Osteoblast (primary cell): ENCODE measurements at regions not wholly inside any gene's neighbourhood (a gene's known extent, or its start where the extent isn't known, plus 50 kb on each side); places are given as distances from the start of the nearest gene placed in this dataset.

Experiments used
- DNase-seq: peaks from one replicate; pipeline ENCODE4 v3.0.0; 2011; ENCODE audit warnings: low spot score, mixed read lengths; ENCODE audit not compliant: insufficient read length; ENCODE audit errors: missing footprints
- H2AFZ ChIP-seq: 2 replicates; pipeline ENCODE4 v1.6.0; 2011; ENCODE audit warnings: mild to moderate bottlenecking, low read length
- H3K27ac ChIP-seq: 2 replicates; pipeline ENCODE4 v1.5.1; 2011; ENCODE audit warnings: mild to moderate bottlenecking, low read depth, low read length, moderate library complexity
- H3K27me3 ChIP-seq: 2 replicates; pipeline ENCODE4 v1.6.0; 2012; ENCODE audit warnings: mild to moderate bottlenecking, control low read depth, inconsistent platforms, low read length, moderate library complexity; ENCODE audit not compliant: insufficient read depth
- H3K36me3 ChIP-seq: 2 replicates; pipeline ENCODE4 v1.5.1; 2011; ENCODE audit warnings: mild to moderate bottlenecking, low read length, control low read depth, moderate library complexity; ENCODE audit not compliant: insufficient read depth
- H3K4me1 ChIP-seq: 2 replicates; pipeline ENCODE4 v1.5.1; 2011; ENCODE audit warnings: mild to moderate bottlenecking, low read length, control low read depth, moderate library complexity; ENCODE audit not compliant: insufficient read depth
- H3K4me2 ChIP-seq: 2 replicates; pipeline ENCODE4 v1.6.0; 2011; ENCODE audit warnings: mild to moderate bottlenecking, low read length; ENCODE audit not compliant: insufficient read depth
- H3K4me3 ChIP-seq: fragments of 200-600 bp; sonication (generic); 3 replicates; pipeline ENCODE4 v1.5.1; 2012; ENCODE audit warnings: mild to moderate bottlenecking, low read length, inconsistent platforms; ENCODE audit not compliant: insufficient read depth
- H3K79me2 ChIP-seq: 2 replicates; pipeline ENCODE4 v1.6.0; 2012; ENCODE audit warnings: mild to moderate bottlenecking, low read length, control low read depth, inconsistent platforms; ENCODE audit not compliant: insufficient read depth
- H3K9me3 ChIP-seq: 2 replicates; pipeline ENCODE4 v1.5.1; 2011; ENCODE audit warnings: low read depth, low read length, control low read depth
- H4K20me1 ChIP-seq: 2 replicates; pipeline ENCODE4 v1.6.0; 2012; ENCODE audit warnings: mild to moderate bottlenecking, low read length, control low read depth; ENCODE audit not compliant: insufficient read depth
- CTCF ChIP-seq: IDR thresholded peaks from 2 replicates; pipeline ENCODE4 v1.5.1; 2011; ENCODE audit warnings: mild to moderate bottlenecking, low read depth, low read length, moderate library complexity; ENCODE audit errors: extremely low read depth

- no peaks in the 10 kb centered on the region for H4K20me1 ChIP-seq
These were observed 811.4 kb downstream of the NR2F2 start for GRCh38 chr15:97141871-97142270.

DNA sequence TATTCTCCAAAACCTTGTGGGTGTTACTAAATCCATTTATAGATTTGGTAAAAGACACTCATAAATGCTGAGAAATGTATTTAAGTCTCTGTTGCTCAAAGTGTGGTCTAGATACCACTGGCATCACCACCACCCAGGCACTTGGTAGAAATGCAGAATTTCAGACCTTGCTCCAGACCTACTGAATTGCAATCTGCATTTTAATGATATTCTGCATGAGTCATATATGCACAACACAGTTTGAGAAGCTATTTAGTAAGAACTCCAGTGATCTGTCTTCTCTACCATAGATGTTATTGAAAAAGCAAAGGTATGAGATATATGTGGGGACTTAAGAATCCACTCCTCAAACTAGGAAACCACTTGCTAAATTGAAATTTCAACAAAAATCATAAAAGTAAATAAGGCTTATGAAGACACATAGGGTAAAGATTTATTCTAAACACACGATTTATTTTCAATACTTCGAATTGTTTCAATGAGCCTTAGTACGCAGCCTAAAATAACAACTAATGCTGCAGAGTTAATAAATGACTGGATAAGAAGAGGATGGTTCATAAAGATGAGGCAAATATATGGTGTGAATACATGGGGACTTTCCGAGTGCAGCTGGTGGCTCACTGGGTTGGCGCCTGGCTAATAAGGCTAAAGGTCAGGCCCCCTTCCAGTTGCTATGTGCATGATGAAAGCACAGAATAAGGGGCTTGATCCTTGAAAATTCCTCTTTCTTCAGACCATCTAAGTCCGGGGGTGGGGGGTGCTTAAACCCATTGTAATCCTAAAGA is 813.3 kb downstream of the NR2F2 start:
- Histone ChIP-seq H3K27ac (no peak overlapping the region), H3K4me2 (no peak overlapping the region)

More at GRCh38 chr15:97141871-97142270, 811.4 kb downstream of the NR2F2 start:
- Histone ChIP-seq H3K4me1 (no peaks in the 10 kb centered on the region), H2AFZ (no peak overlapping the region), H3K27ac (no peak overlapping the region), H3K9me3 (peaks cover 2% of the 10 kb centered on the region), H3K79me2 (no peaks in the 10 kb centered on the region), H3K4me2 (no peak overlapping the region), H3K27me3 (no peaks in the 10 kb centered on the region), H3K36me3 (no peaks in the 10 kb centered on the region), H3K4me3 (no peak overlapping the region)
- DNase-seq: no peak
- TF ChIP-seq CTCF: no peak

DNA sequence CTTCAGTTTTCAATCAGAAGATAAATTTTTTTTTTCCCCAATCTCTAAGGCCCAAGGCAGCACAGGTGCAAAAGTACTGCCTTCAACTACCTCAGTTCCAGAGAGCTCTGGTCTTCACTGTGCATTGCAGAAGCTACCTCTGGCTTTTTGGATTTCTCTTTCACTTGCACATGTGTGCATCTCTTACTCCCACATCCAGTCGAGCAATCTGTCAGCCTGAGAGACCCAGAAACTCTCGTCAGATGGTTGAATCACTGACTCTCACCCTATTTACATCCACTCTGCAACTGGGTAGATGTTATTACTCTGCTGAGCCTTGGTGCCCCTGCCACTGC is 813.8 kb downstream of the NR2F2 start:
- H2AFZ ChIP-seq: no peak overlapping the region
- H3K4me2 ChIP-seq: no peak overlapping the region
- no peak overlapping the region for H3K4me3 ChIP-seq
- no peak overlapping the region for H3K27ac ChIP-seq
- peaks cover 4% of the 10 kb centered on the region for H3K9me3 ChIP-seq
- no peaks in the 10 kb centered on the region for H3K79me2 ChIP-seq
- DNase-seq: no peak
- H3K27me3 ChIP-seq: no peaks in the 10 kb centered on the region
- H3K4me1 ChIP-seq: no peaks in the 10 kb centered on the region
- no peaks in the 10 kb centered on the region for H4K20me1 ChIP-seq
- no peaks in the 10 kb centered on the region for H3K36me3 ChIP-seq
- TF ChIP-seq CTCF: no peak

More for the DNA sequence above, 813.3 kb downstream of the NR2F2 start:
- Histone ChIP-seq H2AFZ (no peak overlapping the region), H3K36me3 (no peaks in the 10 kb centered on the region), H3K4me3 (no peak overlapping the region), H4K20me1 (no peaks in the 10 kb centered on the region), H3K4me1 (no peaks in the 10 kb centered on the region), H3K9me3 (peaks cover 4% of the 10 kb centered on the region), H3K27me3 (no peaks in the 10 kb centered on the region), H3K79me2 (no peaks in the 10 kb centered on the region)
- no peak for TF ChIP-seq CTCF
- no peak for DNase-seq

DNA sequence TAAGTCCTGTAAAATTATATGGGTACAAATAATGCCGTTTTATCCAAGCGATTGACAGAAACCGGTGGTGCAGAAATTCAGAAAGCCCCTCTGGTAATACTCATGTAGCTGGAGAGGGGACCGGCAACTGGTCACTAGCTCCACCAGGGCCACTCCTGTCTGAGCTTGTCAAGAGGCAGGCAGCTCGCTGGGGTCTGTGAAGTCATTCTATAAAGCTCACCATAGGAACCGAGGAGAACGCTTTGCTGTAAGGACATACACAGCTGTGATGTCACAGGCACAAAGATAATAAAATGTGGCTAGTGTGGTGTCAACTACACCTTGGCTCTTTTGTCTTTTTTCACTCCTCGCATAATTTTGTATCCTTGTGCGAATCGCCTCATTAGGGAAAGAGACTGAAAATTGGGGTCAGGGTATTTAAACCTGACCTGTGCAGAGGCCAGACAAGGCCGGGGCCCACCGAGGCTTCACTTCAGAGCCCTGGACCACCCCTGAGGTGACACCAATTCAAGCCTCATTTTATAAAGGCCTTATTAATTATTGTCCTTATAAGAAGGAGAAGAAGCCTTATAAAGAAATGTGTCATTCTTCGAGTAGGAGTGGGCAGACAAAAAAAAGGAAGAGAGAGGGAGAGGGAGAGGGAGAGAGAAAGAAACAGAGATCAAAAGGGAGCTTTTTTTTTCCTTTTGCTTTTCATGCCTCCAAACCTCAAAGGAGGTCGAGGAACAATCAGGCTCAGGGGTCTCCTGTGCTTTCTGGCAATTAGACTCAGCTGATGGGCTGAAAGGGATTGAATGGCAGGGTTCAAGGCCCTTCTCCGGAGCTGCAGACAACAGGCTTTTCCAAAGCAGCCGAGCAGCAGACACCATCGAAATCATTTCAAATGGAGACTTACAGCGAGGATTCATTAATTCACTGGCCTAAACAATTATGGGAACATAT is 813.3 kb upstream of the ARRDC4 start:
- H3K27ac ChIP-seq: no peak overlapping the region
- no peak overlapping the region for H3K4me3 ChIP-seq
- no peaks in the 10 kb centered on the region for H3K36me3 ChIP-seq
- no peak for TF ChIP-seq CTCF
- no peaks in the 10 kb centered on the region for H4K20me1 ChIP-seq
- H3K9me3 ChIP-seq: peaks cover 8% of the 10 kb centered on the region
- H3K4me1 ChIP-seq: no peaks in the 10 kb centered on the region
- DNase-seq: no peak
- no peaks in the 10 kb centered on the region for H3K79me2 ChIP-seq
- H3K4me2 ChIP-seq: no peak overlapping the region
- H2AFZ ChIP-seq: no peak overlapping the region
- H3K27me3 ChIP-seq: no peaks in the 10 kb centered on the region
